HEK293 (cell line): ENCODE measurements at regions not wholly inside any gene's neighbourhood (a gene's known extent, or its start where the extent isn't known, plus 50 kb on each side); places are given as distances from the start of the nearest gene placed in this dataset.

Experiments
- CTCF ChIA-PET: fragments of 350-600 bp; formaldehyde crosslinking; extraction: SDS; loops from one replicate; lab custom pipeline; 2021; ENCODE audit warnings: antibody characterized with exemption; lab: Yijun Ruan, JAX
- POLR2A ChIA-PET: fragments of 300-600 bp; formaldehyde crosslinking; extraction: SDS; loops from one replicate; lab custom pipeline; 2020; ENCODE audit warnings: antibody characterized with exemption, inconsistent platforms; lab: Yijun Ruan, JAX
- H3K27ac ChIP-seq: fragments of 200-500 bp; sonication (Bioruptor generic); 2 replicates; pipeline ENCODE4 v1.5.1; 2014; ENCODE audit warnings: low read depth, low read length, control low read depth, inconsistent platforms; ENCODE audit errors: extremely low read depth
- H3K36me3 ChIP-seq, 2 experiments: fragments of 200-500 bp in 1 of 2; sonication (Bioruptor generic) in 1 of 2; 1 replicate in 1 of 2; 2 replicates in 1 of 2; pipeline ENCODE4 v1.5.1; 2014 to 2017; ENCODE audit warnings: inconsistent platforms in 2 of 2, low read length in 2 of 2; ENCODE audit not compliant: control insufficient read depth in 2 of 2, insufficient read depth in 1 of 2
- H3K4me1 ChIP-seq: fragments of 200-500 bp; sonication (Bioruptor generic); 2 replicates; pipeline ENCODE4 v1.5.1; 2014; ENCODE audit warnings: mild to moderate bottlenecking, low read length, inconsistent platforms; ENCODE audit not compliant: control insufficient read depth, insufficient read depth
- H3K4me3 ChIP-seq: 2 replicates; pipeline ENCODE4 v1.5.1; 2011; ENCODE audit warnings: low read depth, mild to moderate bottlenecking, control low read depth, low read length, moderate library complexity
- H3K9me3 ChIP-seq: fragments of 200-500 bp; sonication (Bioruptor generic); 2 replicates; pipeline ENCODE4 v1.5.1; 2014; ENCODE audit warnings: low read depth, low read length, inconsistent platforms; ENCODE audit not compliant: control insufficient read depth, insufficient read depth
- CTCF ChIP-seq: fragments of 450-650 bp; formaldehyde crosslinking; IDR thresholded peaks from 2 replicates; pipeline ENCODE4 v1.5.1; 2016; ENCODE audit warnings: missing biosample characterization, missing genetic modification characterization
- HIC1 ChIP-seq: fragments of 450-650 bp; formaldehyde crosslinking; IDR thresholded peaks from 2 replicates; pipeline ENCODE4 v1.5.1; 2016; ENCODE audit warnings: missing biosample characterization, missing genetic modification characterization
- HOXD13 ChIP-seq: sonication (generic); formaldehyde crosslinking; IDR thresholded peaks from 2 replicates; pipeline ENCODE4 v1.8.0; 2022; ENCODE audit warnings: missing genetic modification reagents, borderline replicate concordance
- KLF7 ChIP-seq: fragments of 450-650 bp; formaldehyde crosslinking; IDR thresholded peaks from 2 replicates; pipeline ENCODE4 v1.5.1; 2016; ENCODE audit warnings: missing biosample characterization, missing genetic modification characterization, borderline replicate concordance
- KLF9 ChIP-seq: fragments of 450-650 bp; formaldehyde crosslinking; IDR thresholded peaks from 2 replicates; pipeline ENCODE4 v1.5.1; 2016; ENCODE audit warnings: missing biosample characterization, missing genetic modification characterization, low read depth
- OVOL3 ChIP-seq: fragments of 450-650 bp; formaldehyde crosslinking; IDR thresholded peaks from 2 replicates; pipeline ENCODE4 v1.5.1; 2016; ENCODE audit warnings: missing biosample characterization, missing genetic modification characterization
- RBAK ChIP-seq: fragments of 450-650 bp; formaldehyde crosslinking; IDR thresholded peaks from 2 replicates; pipeline ENCODE4 v1.5.1; 2016; ENCODE audit warnings: missing biosample characterization, missing genetic modification characterization
- SCRT1 ChIP-seq: fragments of 450-650 bp; formaldehyde crosslinking; IDR thresholded peaks from 2 replicates; pipeline ENCODE4 v1.5.1; 2016; ENCODE audit warnings: missing biosample characterization, missing genetic modification characterization, borderline replicate concordance
- SP7 ChIP-seq: fragments of 450-650 bp; formaldehyde crosslinking; IDR thresholded peaks from 2 replicates; pipeline ENCODE4 v1.5.1; 2016; ENCODE audit warnings: missing biosample characterization, missing genetic modification characterization
- ZNF121 ChIP-seq: fragments of 450-650 bp; formaldehyde crosslinking; IDR thresholded peaks from 2 replicates; pipeline ENCODE4 v1.5.1; 2016; ENCODE audit warnings: missing biosample characterization, missing genetic modification characterization
- ZNF175 ChIP-seq: fragments of 450-650 bp; formaldehyde crosslinking; IDR thresholded peaks from 2 replicates; pipeline ENCODE4 v1.5.1; 2016; ENCODE audit warnings: missing biosample characterization, missing genetic modification characterization
- ZNF184 ChIP-seq: fragments of 450-650 bp; IDR thresholded peaks from 2 replicates; pipeline ENCODE4 v1.5.1; 2018; ENCODE audit warnings: missing biosample characterization, mild to moderate bottlenecking, missing genetic modification characterization
- ZNF214 ChIP-seq: fragments of 450-650 bp; formaldehyde crosslinking; IDR thresholded peaks from 2 replicates; pipeline ENCODE4 v1.5.1; 2017; ENCODE audit warnings: missing biosample characterization, mild to moderate bottlenecking, missing genetic modification characterization, borderline replicate concordance
- ZNF423 ChIP-seq: fragments of 450-650 bp; formaldehyde crosslinking; IDR thresholded peaks from 2 replicates; pipeline ENCODE4 v1.5.1; 2016; ENCODE audit warnings: missing biosample characterization, missing genetic modification characterization
- ZNF645 ChIP-seq: fragments of 450-650 bp; formaldehyde crosslinking; IDR thresholded peaks from 2 replicates; pipeline ENCODE4; 2016; ENCODE audit warnings: missing biosample characterization, missing genetic modification characterization
- ZNF692 ChIP-seq: fragments of 450-650 bp; formaldehyde crosslinking; IDR thresholded peaks from 2 replicates; pipeline ENCODE4 v1.5.1; 2016; ENCODE audit warnings: missing biosample characterization, missing genetic modification characterization
- ZNF701 ChIP-seq: fragments of 450-650 bp; formaldehyde crosslinking; IDR thresholded peaks from 2 replicates; pipeline ENCODE4 v1.5.1; 2016; ENCODE audit warnings: missing biosample characterization, missing genetic modification characterization

GRCh38 chr4:27218013-27218412 lies 357.4 kb downstream of the STIM2 start (continued):
- TF ChIP-seq ZNF692 (no peak), CTCF (tag by site-specific recombination) (no peak)

GRCh38 chr4:27223326-27223725 lies 362.7 kb downstream of the STIM2 start:
- Histone ChIP-seq H3K4me3 (no peak overlapping the region), H3K36me3 (no peaks in the 10 kb centered on the region), H3K4me1 (no peaks in the 10 kb centered on the region), H3K27ac (no peak overlapping the region), H3K9me3 (no peaks in the 10 kb centered on the region)
- no peak for TF ChIP-seq KLF9
- no peak for TF ChIP-seq ZNF214 (tag by site-specific recombination)
- CTCF ChIA-PET = no interaction called here
- POLR2A ChIA-PET = no interaction called here

GRCh38 chr4:27233531-27233930 lies 372.9 kb downstream of the STIM2 start:
- CTCF ChIA-PET = no interaction called here
- Histone ChIP-seq H3K27ac (no peak overlapping the region), H3K36me3 (no peaks in the 10 kb centered on the region), H3K4me1 (no peaks in the 10 kb centered on the region), H3K4me3 (no peak overlapping the region)
- POLR2A ChIA-PET = no interaction called here
- no peak for TF ChIP-seq SP7 (tag by site-specific recombination)
- no peak for TF ChIP-seq ZNF184
- no peak for TF ChIP-seq HOXD13
- no peak for TF ChIP-seq OVOL3 (tag by site-specific recombination)
- TF ChIP-seq SCRT1 (tag by site-specific recombination) = no peak
- no peak for TF ChIP-seq ZNF175 (tag by site-specific recombination)
- TF ChIP-seq ZNF423 (tag by site-specific recombination) = no peak
- TF ChIP-seq RBAK (tag by site-specific recombination) = no peak
- TF ChIP-seq KLF7 (tag by site-specific recombination) = no peak
- no peak for TF ChIP-seq ZNF645 (tag by site-specific recombination)
- TF ChIP-seq ZNF121 = no peak
- TF ChIP-seq HIC1 (tag by site-specific recombination) = no peak
- TF ChIP-seq CTCF (tag by site-specific recombination) = no peak
- TF ChIP-seq ZNF701 (tag by site-specific recombination) = no peak
- TF ChIP-seq, all 188 proteins: peak for 0
- H3K9me3 ChIP-seq = no peaks in the 10 kb centered on the region
